WTC11 (cell line): ENCODE measurements at regions not wholly inside any gene's neighbourhood (a gene's known extent, or its start where the extent isn't known, plus 50 kb on each side); places are given as distances from the start of the nearest gene placed in this dataset.

Experiments
- ATAC-seq: fragments of 200-7000 bp; cut with Tn5 transposase; 2 replicates; pipeline ENCODE4 v1.10.0; 2021; ENCODE audit warnings: mild to moderate bottlenecking, moderate library complexity
- CTCF ChIA-PET: fragments of 300-600 bp; sonication (Branson Sonifier 250); formaldehyde crosslinking; loops from one replicate; lab custom pipeline; 2021; ENCODE audit warnings: antibody characterized with exemption; lab: Charles Lee
- POLR2A ChIA-PET: fragments of 350-600 bp; sonication (Branson Sonifier 250); formaldehyde crosslinking; loops from one replicate; lab custom pipeline; 2021; ENCODE audit warnings: antibody characterized with exemption; lab: Charles Lee
- DNase-seq: peaks from one replicate; pipeline ENCODE4 v3.0.0; 2021; ENCODE audit warnings: low spot score
- H3K27ac Mint-ChIP-seq: 2 replicates; pipeline ENCODE4 v1.8.0; 2021; ENCODE audit warnings: mixed read lengths
- H3K27me3 Mint-ChIP-seq: 2 replicates; pipeline ENCODE4 v1.8.0; 2021; ENCODE audit warnings: low read depth, mild to moderate bottlenecking, moderate library complexity, mixed read lengths
- H3K36me3 Mint-ChIP-seq: 2 replicates; pipeline ENCODE4 v1.8.0; 2021; ENCODE audit warnings: mixed read lengths
- H3K4me1 Mint-ChIP-seq: 2 replicates; pipeline ENCODE4 v1.8.0; 2022; ENCODE audit warnings: mixed read lengths
- H3K4me3 Mint-ChIP-seq: 2 replicates; pipeline ENCODE4 v1.8.0; 2021; ENCODE audit warnings: mild to moderate bottlenecking, moderate library complexity, mixed read lengths
- H3K9me3 Mint-ChIP-seq: 2 replicates; pipeline ENCODE4 v1.8.0; 2021; ENCODE audit warnings: mixed read lengths
- CREM ChIP-seq: sonication (generic); formaldehyde crosslinking; IDR thresholded peaks from 2 replicates; pipeline ENCODE4 v1.8.1; 2022; ENCODE audit warnings: mild to moderate bottlenecking, missing genetic modification reagents, moderate library complexity
- CTCF ChIP-seq: fragments of 200-600 bp; IDR thresholded peaks from 2 replicates; pipeline ENCODE4 v1.8.0; 2022; ENCODE audit warnings: antibody characterized with exemption
- ERG ChIP-seq: fragments of 250-450 bp; sonication (Bioruptor Pico); IDR thresholded peaks from 2 replicates; pipeline ENCODE4 v1.8.0; 2021; ENCODE audit warnings: mild to moderate bottlenecking
- HMGA2 ChIP-seq: fragments of 250-450 bp; sonication (Bioruptor Pico); IDR thresholded peaks from 2 replicates; pipeline ENCODE4 v1.4.0; 2021; ENCODE audit warnings: mild to moderate bottlenecking, moderate library complexity
- IRF1 ChIP-seq: sonication (generic); formaldehyde crosslinking; IDR thresholded peaks from 2 replicates; pipeline ENCODE4 v1.8.0; 2023; ENCODE audit warnings: missing genetic modification reagents
- IRF2 ChIP-seq: sonication (generic); formaldehyde crosslinking; IDR thresholded peaks from 2 replicates; pipeline ENCODE4 v1.8.0; 2022; ENCODE audit warnings: low read depth, missing genetic modification reagents, borderline replicate concordance
- NFE2L1 ChIP-seq: sonication (generic); formaldehyde crosslinking; IDR thresholded peaks from 2 replicates; pipeline ENCODE4 v1.8.1; 2023; ENCODE audit warnings: missing genetic modification reagents
- NR2C2 ChIP-seq: sonication (generic); formaldehyde crosslinking; IDR thresholded peaks from 2 replicates; pipeline ENCODE4 v1.8.0; 2022; ENCODE audit warnings: mild to moderate bottlenecking, missing genetic modification reagents
- OVOL2 ChIP-seq: fragments of 250-450 bp; sonication (Bioruptor Pico); IDR thresholded peaks from 2 replicates; pipeline ENCODE4 v1.9.0; 2021; ENCODE audit warnings: mild to moderate bottlenecking, borderline replicate concordance
- PRDM15 ChIP-seq: sonication (generic); formaldehyde crosslinking; IDR thresholded peaks from 2 replicates; pipeline ENCODE4 v1.8.0; 2022; ENCODE audit warnings: missing genetic modification reagents
- PRRX2 ChIP-seq: fragments of 250-450 bp; sonication (Bioruptor Pico); IDR thresholded peaks from 2 replicates; pipeline ENCODE4 v1.8.0; 2021; ENCODE audit warnings: mild to moderate bottlenecking
- SMAD3 ChIP-seq: sonication (generic); formaldehyde crosslinking; IDR thresholded peaks from 2 replicates; pipeline ENCODE4 v1.8.0; 2022; ENCODE audit warnings: missing genetic modification reagents, mild to moderate bottlenecking, borderline replicate concordance
- SMAD4 ChIP-seq: sonication (generic); formaldehyde crosslinking; IDR thresholded peaks from 2 replicates; pipeline ENCODE4 v1.8.0; 2022; ENCODE audit warnings: mild to moderate bottlenecking, missing genetic modification reagents
- STAT6 ChIP-seq: sonication (generic); formaldehyde crosslinking; conservative IDR thresholded peaks from 2 replicates; pipeline ENCODE4 v1.8.1; 2023; ENCODE audit warnings: mild to moderate bottlenecking, low read depth, missing genetic modification reagents, moderate library complexity
- TP53 ChIP-seq: sonication (generic); formaldehyde crosslinking; IDR thresholded peaks from 2 replicates; pipeline ENCODE4 v1.8.1; 2023; ENCODE audit warnings: mild to moderate bottlenecking, missing genetic modification reagents
- ZBTB43 ChIP-seq: sonication (generic); formaldehyde crosslinking; IDR thresholded peaks from 2 replicates; pipeline ENCODE4 v1.8.1; 2023; ENCODE audit warnings: mild to moderate bottlenecking, missing genetic modification reagents
- ZNF232 ChIP-seq: sonication (generic); formaldehyde crosslinking; IDR thresholded peaks from 2 replicates; pipeline ENCODE4 v1.8.0; 2022; ENCODE audit warnings: mild to moderate bottlenecking, missing genetic modification reagents
- ZNF425 ChIP-seq: fragments of 250-450 bp; sonication (Bioruptor Pico); conservative IDR thresholded peaks from 2 replicates; pipeline ENCODE4 v1.9.0; 2021; ENCODE audit warnings: mild to moderate bottlenecking

GRCh38 chr15:58302832-58303231, 129.0 kb upstream of the LIPC start:
- Mint-ChIP-seq H3K9me3 (peaks cover 14% of the 10 kb centered on the region), H3K4me1 (peaks cover 40% of the 10 kb centered on the region), H3K27me3 (no peaks in the 10 kb centered on the region; the same call in 1 of the 2 replicates), H3K4me3 (no peak overlapping the region), H3K36me3 (peaks cover 5% of the 10 kb centered on the region; the same call in 1 of the 2 replicates), H3K27ac (no peak overlapping the region)
- DNase-seq (no peak), ATAC-seq (no peak)
- TF ChIP-seq OVOL2 (CRISPR knock-in tag) (no peak), CTCF (no peak), IRF1 (CRISPR knock-in tag) (no peak), ZNF425 (CRISPR knock-in tag) (no peak), ZNF232 (no peak), CREM (no peak), NFE2L1 (CRISPR knock-in tag) (no peak), NR2C2 (CRISPR knock-in tag) (no peak), SMAD4 (no peak), ZBTB43 (CRISPR knock-in tag) (no peak), PRRX2 (CRISPR knock-in tag) (no peak), IRF2 (CRISPR knock-in tag) (no peak), TP53 (CRISPR knock-in tag) (no peak), STAT6 (no peak), ERG (CRISPR knock-in tag) (no peak), HMGA2 (CRISPR knock-in tag) (no peak), SMAD3 (no peak)
- POLR2A ChIA-PET = no interaction called here
- CTCF ChIA-PET = interaction anchor here (0.6 kb wide), 1 partner anchor 613 kb away, joined by 3 read pairs; no protein-coding TSS in a partner anchor

GRCh38 chr15:58303236-58303635, 128.6 kb upstream of the LIPC start:
- ChIA-PET POLR2A (no interaction called here), CTCF (interaction anchor here (0.6 kb wide), 1 partner anchor 612 kb away, joined by 3 read pairs; no protein-coding TSS in a partner anchor)
- TF ChIP-seq TP53 (CRISPR knock-in tag) (no peak), PRDM15 (no peak)
- H3K9me3 Mint-ChIP-seq = peaks cover 14% of the 10 kb centered on the region
- no peak overlapping the region for H3K27ac Mint-ChIP-seq
- no peak for DNase-seq
- no peak for ATAC-seq
- H3K4me3 Mint-ChIP-seq = no peak overlapping the region
- peaks cover 5% of the 10 kb centered on the region; the same call in 1 of the 2 replicates for H3K36me3 Mint-ChIP-seq
- H3K27me3 Mint-ChIP-seq = no peaks in the 10 kb centered on the region; the same call in 1 of the 2 replicates
- peaks cover 40% of the 10 kb centered on the region for H3K4me1 Mint-ChIP-seq
